ENCODE measurements at regions not wholly inside any gene's neighbourhood (a gene's known extent, or its start where the extent isn't known, plus 50 kb on each side); places are given as distances from the start of the nearest gene placed in this dataset.
A peak's percentile ranks its signal among the peaks of the same experiment; 100 is the strongest.
"Not testable (repeated sequence)": the region's sequence is repeated elsewhere in the genome, so short reads cannot be mapped to it uniquely, and the experiment has no call there.

DNA sequence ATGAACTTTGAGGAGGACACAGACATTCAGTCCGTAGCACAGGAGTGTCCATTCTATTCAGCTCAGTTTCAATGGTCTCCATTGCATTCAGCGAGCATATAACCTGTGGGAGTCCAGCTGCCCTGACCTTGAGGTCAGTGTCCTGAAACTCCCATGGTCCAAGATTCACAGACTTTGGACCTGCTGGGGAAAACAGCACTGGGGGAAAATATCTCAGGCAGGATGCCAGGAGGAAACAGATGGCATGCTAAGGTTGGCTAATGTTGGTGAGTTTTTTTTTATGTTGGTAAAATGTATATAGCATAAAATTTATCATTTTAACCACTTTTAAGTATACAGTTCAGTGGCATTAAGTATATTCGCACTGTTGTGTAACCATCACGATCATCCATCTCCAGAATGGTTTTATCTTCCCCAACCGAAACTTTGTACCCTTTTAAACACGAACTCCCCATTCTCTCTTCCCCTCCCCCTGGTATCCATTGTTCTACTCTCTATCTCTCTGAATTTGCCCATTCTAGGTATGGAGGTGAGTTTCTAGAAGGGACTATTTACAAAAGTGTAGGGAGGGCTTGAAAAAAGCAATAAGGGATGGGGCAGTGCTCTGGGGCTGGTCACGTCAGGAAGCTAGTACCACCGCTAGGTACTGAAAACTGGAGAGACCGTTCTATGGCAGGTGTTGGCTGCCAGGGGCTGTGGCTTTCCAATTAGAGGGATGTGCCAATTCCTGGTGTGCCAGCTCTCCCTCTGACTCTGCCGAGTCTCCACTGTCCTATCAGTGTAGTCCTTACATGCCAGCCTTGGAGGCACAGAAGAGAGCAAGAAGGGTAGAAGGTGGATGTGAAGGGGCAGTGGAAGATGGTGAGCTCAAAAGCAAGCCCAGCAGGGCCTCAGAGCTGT, 85.3 kb downstream of the FOXD2 start:
- no peak for DNase-seq (ENCODE audit: low spot score)

DNA sequence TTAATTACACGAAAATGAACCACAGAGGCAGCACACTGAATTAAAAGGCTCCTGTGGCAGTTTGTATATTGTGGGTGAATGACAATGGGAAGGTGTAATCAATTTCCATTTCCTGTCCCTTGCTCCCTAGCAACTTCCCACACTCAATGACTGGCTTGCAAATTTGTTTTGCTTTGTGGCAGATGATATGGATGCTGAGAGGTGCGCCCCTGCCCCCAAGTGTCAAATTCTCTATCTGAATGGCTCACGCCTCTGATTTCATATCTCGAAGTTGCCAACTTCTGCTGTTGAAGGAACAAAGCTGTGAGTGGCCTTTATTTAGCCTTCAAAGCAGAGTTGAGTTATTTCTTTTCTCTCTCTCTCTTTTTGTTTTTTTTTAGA, 86.0 kb downstream of the FOXD2 start:
- DNase-seq (ENCODE audit: low spot score), result no peak

- DNase-seq (ENCODE audit: low spot score), result no peak
These were observed 86.4 kb downstream of the FOXD2 start for GRCh38 chr1:47524272-47524671.

DNA sequence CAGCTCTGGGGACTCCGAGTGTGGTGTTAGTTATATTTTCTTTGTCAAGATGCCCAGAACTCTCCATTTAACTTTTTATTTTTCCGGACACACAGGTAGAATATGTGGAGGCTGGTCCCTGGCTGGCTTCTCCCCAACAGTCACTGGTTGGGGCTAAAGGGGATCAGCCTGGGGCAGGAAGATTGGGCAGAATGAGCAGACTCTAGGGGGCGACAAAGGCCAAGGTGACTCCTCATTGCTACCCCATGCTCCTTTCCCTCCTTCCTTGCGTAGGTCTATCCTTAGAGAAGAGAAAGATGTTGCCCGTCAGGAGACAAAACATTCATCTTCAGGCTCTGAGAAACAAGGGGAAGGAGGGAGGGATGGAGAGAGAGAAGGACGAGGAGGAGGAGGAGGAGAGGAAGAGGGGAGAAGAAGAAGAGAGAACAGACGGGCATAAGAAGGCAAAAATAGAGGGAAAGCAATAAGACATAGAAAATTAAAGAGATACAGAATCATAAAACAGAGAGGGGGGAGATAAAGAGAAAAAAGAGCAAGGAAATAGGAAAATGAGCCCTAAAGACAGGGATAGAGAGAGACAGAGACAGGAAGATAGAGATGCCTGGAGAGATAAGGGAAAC, 89.9 kb downstream of the FOXD2 start:
- DNase-seq (ENCODE audit: low spot score), result no peak

DNA sequence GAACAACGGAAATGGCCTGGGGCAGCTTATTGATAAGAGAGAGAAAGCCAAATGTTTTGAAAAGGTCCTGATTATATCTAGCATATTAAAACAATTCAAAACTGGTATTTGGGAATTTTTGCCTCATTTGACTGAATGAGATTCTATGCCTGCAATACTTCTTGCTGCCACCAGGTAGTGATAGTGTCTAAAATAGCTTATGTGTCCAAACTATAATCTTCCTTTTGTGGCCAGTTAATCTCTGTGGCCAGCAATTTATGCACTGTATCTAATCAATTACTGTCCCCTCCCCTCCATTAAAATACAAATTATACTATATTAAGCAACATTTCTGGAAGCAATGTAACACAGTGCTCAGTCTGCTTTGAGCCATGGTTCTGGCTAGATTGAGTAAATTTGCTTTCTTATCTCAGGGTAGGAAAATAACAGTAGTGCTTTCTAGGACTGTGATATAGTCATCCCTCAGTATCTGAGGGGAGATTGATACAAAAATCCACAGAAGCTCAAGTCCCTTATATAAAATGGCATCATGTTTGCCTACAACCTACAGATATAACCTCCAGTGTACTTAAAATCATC, 91.8 kb downstream of the FOXD2 start:
- DNase-seq (ENCODE audit: low spot score), result no peak

- peak; percentile 67 for DNase-seq (ENCODE audit: low spot score)
These were observed 95.3 kb downstream of the FOXD2 start for GRCh38 chr1:47532921-47533792.

DNA sequence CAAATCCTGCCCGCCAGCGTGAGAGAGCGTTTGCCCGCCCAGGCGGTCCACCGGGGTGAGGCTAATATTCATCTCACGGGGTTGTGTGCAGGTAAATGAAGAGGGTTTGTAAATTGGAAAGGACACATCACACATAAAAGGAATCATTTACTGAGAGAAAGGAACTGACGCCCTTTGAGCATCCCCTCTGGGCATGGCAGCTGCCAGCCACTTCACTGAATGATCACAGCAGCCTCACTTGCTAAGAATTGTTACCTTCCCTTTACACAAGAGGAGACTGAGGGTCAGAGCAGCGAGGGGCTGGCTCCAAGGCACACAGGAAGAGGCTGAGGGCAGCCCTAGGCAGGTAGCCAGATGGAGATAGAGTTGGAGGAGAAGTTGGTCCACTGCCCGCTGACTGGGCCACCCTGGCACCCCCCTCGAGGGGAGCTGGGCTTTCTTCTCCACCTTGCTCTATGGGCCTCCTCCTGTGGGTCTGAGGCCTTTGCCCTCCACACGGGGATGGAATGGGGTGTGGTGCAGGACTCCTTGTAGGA, 96.0 kb downstream of the FOXD2 start:
- DNase-seq (ENCODE audit: low spot score), result no peak

DNA sequence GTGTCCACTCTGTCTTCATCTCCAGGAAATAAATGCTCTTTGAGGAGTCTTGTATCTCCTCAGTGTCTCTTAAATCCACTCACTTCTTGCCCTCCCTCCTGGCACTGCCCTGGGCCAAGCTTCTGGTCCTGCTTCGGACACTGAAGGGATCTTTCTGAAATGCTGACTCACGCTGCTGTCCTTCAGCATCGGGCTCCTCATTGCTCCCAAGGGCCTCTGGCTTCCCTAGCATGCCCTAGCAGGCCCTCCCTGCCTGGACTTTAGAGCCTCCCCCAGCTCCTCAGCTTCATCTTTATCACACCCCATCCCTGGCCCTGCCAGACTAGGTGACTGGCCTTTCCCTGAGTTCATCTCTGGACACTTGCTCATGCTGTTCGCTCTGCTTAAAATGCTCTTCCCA, 96.6 kb downstream of the FOXD2 start:
- peak; percentile 5 for DNase-seq (ENCODE audit: low spot score)

- DNase-seq (ENCODE audit: low spot score), result peak; percentile 3
These were observed 98.8 kb downstream of the FOXD2 start for GRCh38 chr1:47536646-47537118.

DNA sequence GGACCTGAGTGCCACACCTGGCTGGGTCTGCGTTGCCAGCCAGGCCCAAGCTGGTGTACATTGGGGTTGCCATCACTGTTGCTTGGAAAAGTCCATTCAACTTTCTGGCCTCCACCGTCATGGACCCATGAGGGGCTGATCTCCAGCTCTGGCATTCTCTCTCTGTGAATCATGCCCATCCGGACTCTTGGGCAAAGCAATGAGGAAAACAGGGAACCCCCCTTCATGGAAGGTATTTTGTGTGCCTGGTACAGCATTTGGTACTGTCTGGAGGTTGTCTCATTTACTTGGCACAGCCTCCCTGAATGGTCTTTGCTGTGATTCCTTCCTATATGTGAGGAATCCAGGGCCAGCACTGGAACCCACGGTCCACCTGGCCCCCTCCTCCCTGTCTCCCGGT, 99.4 kb downstream of the FOXD2 start:
- DNase-seq (ENCODE audit: low spot score), result no peak

- DNase-seq (ENCODE audit: low spot score), result no peak
These were observed 100.1 kb downstream of the FOXD2 start for GRCh38 chr1:47537966-47538365.

DNA sequence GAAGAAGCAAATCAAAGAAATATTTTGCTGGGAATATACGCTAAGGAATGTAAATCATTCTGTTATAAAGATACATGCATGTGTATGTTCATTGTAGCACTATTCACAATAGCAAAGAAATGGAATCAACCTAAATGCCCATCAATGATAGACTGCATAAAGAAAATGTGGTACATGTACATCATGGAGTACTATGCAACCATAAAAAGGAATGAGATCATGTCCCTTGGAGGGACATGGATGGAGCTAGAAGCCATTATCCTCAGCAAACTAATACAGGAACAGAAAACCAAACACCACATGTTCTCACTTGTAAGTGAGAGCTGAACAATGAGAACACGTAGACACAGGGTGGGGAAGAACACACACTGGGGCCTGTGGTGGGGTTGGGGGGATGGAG, 100.7 kb downstream of the FOXD2 start:
- DNase-seq (ENCODE audit: low spot score), result not testable (repeated sequence)

GRCh38 chr1:47541705-47542104, 103.9 kb downstream of the FOXD2 start:
- not testable (repeated sequence) for DNase-seq (ENCODE audit: low spot score)

DNA sequence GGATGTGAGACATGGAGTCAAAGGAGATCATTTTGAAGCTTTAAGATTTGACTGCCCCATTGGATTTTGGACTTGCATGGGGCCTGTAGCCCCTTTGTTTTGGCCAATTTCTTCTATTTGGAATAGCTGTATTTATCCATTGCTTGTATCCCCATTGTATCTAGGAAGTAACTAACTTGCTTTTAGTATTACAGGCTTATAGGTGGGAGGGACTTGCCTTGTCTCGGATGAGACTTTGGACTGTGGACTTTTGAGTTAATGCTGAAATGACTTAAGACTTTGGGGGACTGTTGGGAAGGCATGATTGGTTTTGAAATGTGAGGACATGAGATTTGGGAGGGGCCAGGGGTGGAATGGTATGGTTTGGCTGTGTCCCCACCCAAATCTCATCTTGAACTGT, 105.2 kb downstream of the FOXD2 start:
- DNase-seq (ENCODE audit: low spot score), result not testable (repeated sequence)

GRCh38 chr1:47545912-47546483, 108.2 kb downstream of the FOXD2 start:
- no peak for DNase-seq (ENCODE audit: low spot score)

DNA sequence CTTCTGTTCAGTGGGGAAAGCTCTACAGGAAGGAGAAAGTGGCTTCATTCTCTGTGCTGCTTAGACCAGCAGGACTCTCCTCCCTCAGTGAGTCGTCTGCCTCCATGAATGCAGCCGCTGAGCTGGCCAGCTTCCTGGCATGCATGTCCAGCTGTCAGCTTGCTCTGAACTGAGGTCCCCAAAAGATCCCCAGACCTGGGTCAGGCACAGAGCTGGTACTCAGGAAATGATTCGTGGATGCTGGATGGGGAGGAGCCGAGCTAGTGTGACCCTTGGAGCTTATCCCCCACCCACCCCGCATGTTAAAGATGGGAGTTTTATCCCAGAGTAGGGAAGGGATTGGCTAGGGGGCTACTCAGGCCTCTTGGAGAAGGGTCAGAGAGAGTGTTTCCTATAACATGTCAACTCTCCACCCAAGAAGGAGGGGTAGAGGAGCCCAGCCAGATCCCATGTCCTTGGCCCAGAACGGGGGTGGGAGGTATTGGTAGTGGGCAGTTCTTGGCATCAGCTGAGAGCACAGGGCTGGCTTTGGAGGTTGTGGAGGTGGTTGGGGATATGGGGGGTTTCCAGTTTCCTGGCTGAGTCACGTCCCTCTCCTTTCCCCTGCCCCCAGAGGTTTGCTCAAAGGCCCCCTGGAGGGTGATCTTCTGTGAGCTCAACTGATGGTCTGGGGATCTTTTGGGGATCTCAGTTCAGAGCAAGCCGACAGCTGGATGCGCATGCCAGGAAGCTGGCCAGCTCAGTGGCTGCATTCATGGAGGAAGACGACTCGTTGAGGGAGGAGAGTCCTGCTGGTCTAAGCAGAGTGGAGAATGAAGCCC, 110.1 kb downstream of the FOXD2 start:
- DNase-seq (ENCODE audit: low spot score), result no peak

- DNase-seq (ENCODE audit: low spot score), result no peak
These were observed 110.8 kb downstream of the FOXD2 start for GRCh38 chr1:47548637-47549036.

DNA sequence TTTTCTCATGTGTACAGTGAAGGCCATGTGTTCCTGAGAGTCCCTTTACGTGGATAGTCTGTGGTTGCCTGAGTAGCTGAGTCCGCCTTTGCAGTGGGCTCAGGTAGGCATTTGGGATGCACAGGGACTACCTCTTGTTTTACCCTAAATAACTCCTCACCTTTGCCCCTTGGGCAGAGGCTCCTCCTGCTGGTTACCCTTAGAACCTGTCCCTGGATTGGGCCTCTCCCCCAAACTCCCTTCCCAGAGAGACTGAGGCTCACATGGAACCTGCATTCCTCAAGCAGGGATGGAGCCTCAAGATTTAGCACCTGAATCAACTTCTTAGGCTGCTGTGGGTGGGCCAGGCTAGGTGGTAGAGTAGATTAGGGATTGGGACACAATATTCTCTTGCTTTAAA, 111.7 kb downstream of the FOXD2 start:
- no peak for DNase-seq (ENCODE audit: low spot score)

GRCh38 chr1:47550929-47551328, 113.1 kb downstream of the FOXD2 start:
- no peak for DNase-seq (ENCODE audit: low spot score)

DNA sequence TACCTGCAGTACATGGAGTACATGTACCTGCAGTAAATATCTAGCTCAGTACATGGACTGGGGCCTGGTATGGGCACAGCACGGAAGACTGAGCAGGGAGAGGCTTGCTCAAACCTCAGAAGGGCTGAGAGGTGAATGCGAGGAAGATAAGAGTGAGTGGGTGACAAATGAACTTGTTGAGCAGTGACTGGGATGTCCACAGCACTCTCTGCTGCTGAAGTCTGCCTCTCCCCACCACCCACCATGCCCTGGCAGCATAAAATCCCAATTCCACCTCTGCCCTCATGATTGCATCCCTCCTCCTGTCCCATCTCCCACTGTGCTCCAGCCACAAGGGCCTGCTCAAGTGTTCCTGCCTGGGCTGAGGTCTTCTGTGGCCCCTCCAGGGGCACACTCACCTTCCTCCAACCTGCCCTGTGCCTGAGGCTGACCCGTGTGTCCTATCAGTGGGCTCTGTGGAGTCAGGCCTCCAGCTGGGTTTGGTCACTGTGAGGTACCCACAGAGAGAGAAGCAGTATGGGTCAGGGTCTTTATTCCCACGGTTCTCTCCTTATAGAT, 114.2 kb downstream of the FOXD2 start:
- no peak for DNase-seq (ENCODE audit: low spot score)

All from umbilical cord (tissue), 1 donor.